WERI-Rb-1 (cell line): ENCODE measurements at regions not wholly inside any gene's neighbourhood (a gene's known extent, or its start where the extent isn't known, plus 50 kb on each side); places are given as distances from the start of the nearest gene placed in this dataset.

Source experiments
- DNase-seq: peaks from one replicate; pipeline ENCODE4 v3.0.0-alpha.2; 2020
- H3K27ac ChIP-seq: fragments of 250-450 bp; sonication (Bioruptor Pico); 2 replicates; pipeline ENCODE4 v1.5.1; 2020; ENCODE audit warnings: mild to moderate bottlenecking, moderate library complexity
- H3K27me3 ChIP-seq: fragments of 250-450 bp; sonication (Bioruptor Pico); 2 replicates; pipeline ENCODE4 v1.5.1; 2021; ENCODE audit warnings: mild to moderate bottlenecking, low read depth, moderate library complexity; ENCODE audit not compliant: insufficient read depth, severe bottlenecking
- H3K36me3 ChIP-seq: fragments of 250-450 bp; sonication (Bioruptor Pico); 2 replicates; pipeline ENCODE4 v1.5.1; 2020; ENCODE audit warnings: mild to moderate bottlenecking, moderate library complexity
- H3K4me3 ChIP-seq: 2 replicates; pipeline ENCODE4 v1.5.1; 2011; ENCODE audit warnings: low read depth, mild to moderate bottlenecking, control low read depth, low read length
- H3K9me3 ChIP-seq: fragments of 250-450 bp; sonication (Bioruptor Pico); 2 replicates; pipeline ENCODE4 v1.5.1; 2021; ENCODE audit warnings: mild to moderate bottlenecking, moderate library complexity; ENCODE audit not compliant: severe bottlenecking
- CTCF ChIP-seq: IDR thresholded peaks from 2 replicates; pipeline ENCODE4 v1.5.1; 2011; ENCODE audit warnings: low read depth, mild to moderate bottlenecking, control low read depth, inconsistent platforms, low read length

GRCh38 chr7:54878339-54878738 is 119.3 kb upstream of the SEC61G start:
- DNase-seq = no peak
- Histone ChIP-seq H3K27me3 (no peaks in the 10 kb centered on the region), H3K36me3 (no peaks in the 10 kb centered on the region), H3K4me3 (no peak overlapping the region), H3K9me3 (no peaks in the 10 kb centered on the region), H3K27ac (no peak overlapping the region)
- no peak for TF ChIP-seq CTCF

- TF ChIP-seq CTCF = no peak
- Histone ChIP-seq H3K9me3 (no peaks in the 10 kb centered on the region), H3K4me3 (no peak overlapping the region), H3K27ac (no peak overlapping the region), H3K36me3 (no peaks in the 10 kb centered on the region), H3K27me3 (no peaks in the 10 kb centered on the region)
- no peak for DNase-seq
Observed at GRCh38 chr7:54879776-54880175, 120.8 kb upstream of the SEC61G start.

- no peaks in the 10 kb centered on the region for H3K36me3 ChIP-seq
- no peak overlapping the region for H3K4me3 ChIP-seq
- H3K27me3 ChIP-seq = no peaks in the 10 kb centered on the region
- TF ChIP-seq CTCF = no peak
- H3K9me3 ChIP-seq = no peaks in the 10 kb centered on the region
- no peak for DNase-seq
- H3K27ac ChIP-seq = no peak overlapping the region
Observed at GRCh38 chr7:54880326-54880989, 121.4 kb upstream of the SEC61G start.

- TF ChIP-seq CTCF = no peak
- Histone ChIP-seq H3K27ac (no peak overlapping the region), H3K36me3 (no peaks in the 10 kb centered on the region), H3K27me3 (no peaks in the 10 kb centered on the region), H3K9me3 (no peaks in the 10 kb centered on the region), H3K4me3 (no peak overlapping the region)
- DNase-seq = no peak
Observed at GRCh38 chr7:54881816-54882520, 123.0 kb upstream of the SEC61G start.

GRCh38 chr7:54882694-54883093 is 123.7 kb upstream of the SEC61G start:
- H3K36me3 ChIP-seq = no peaks in the 10 kb centered on the region
- no peak for DNase-seq
- no peak for TF ChIP-seq CTCF
- H3K4me3 ChIP-seq = no peak overlapping the region
- H3K9me3 ChIP-seq = no peaks in the 10 kb centered on the region
- H3K27me3 ChIP-seq = no peaks in the 10 kb centered on the region
- H3K27ac ChIP-seq = no peak overlapping the region
